Testis (tissue), 2 donors: ENCODE measurements at regions not wholly inside any gene's neighbourhood (a gene's known extent, or its start where the extent isn't known, plus 50 kb on each side); places are given as distances from the start of the nearest gene placed in this dataset.

Experiments
- CTCF ChIP-seq, 3 experiments: fragments of 450-650 bp in 2 of 3; fragments of 200-600 bp in 1 of 3; sonication (generic) in 1 of 3; IDR thresholded peaks; one replicate each; pipeline ENCODE4 v1.5.1; 2016 to 2019; ENCODE audit warnings: antibody characterized with exemption in 3 of 3, mild to moderate bottlenecking in 2 of 3, moderate library complexity in 1 of 3
- POLR2A ChIP-seq: fragments of 450-650 bp; IDR thresholded peaks from one replicate; pipeline ENCODE4 v1.6.1; 2017; ENCODE audit warnings: antibody characterized with exemption, mild to moderate bottlenecking, moderate library complexity

GRCh38 chr7:89559596-89559995, 594.7 kb upstream of the STEAP1 start:
- no peak for TF ChIP-seq CTCF (IDR thresholded peaks at IDR 0.05)
- no peak for TF ChIP-seq POLR2A
